ENCODE measurements at regions not wholly inside any gene's neighbourhood (a gene's known extent, or its start where the extent isn't known, plus 50 kb on each side); places are given as distances from the start of the nearest gene placed in this dataset.

GRCh38 chr2:100764430-100764829, 55.5 kb upstream of the NPAS2 start:
- no peak for DNase-seq (ENCODE audit: low spot score)

DNA sequence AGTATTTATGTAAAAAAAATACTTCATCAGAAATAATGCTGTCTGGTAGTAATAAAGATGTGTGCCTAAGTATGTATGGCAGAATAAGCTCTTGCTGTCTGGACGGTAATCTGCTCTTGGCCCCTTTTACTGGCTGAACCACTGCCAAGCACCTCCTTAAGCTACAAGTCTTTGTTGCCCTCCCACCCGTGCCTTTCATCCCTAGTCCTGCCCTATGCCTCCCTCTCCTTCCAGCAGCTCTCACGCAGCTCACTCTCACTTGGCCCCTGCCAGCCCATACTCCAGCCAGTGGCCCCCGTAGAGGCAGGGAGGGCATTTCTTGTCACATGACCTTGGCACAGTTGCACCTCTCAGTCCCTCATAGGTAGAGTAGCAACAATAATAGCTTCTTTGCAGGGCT, 54.5 kb upstream of the NPAS2 start:
- DNase-seq (ENCODE audit: low spot score), result no peak

- DNase-seq (ENCODE audit: low spot score), result no peak
Measured at GRCh38 chr2:100766256-100766655, 53.7 kb upstream of the NPAS2 start.

GRCh38 chr2:100766806-100767205, 53.1 kb upstream of the NPAS2 start:
- no peak for DNase-seq (ENCODE audit: low spot score)

GRCh38 chr2:100767224-100767653, 52.7 kb upstream of the NPAS2 start:
- DNase-seq (ENCODE audit: low spot score), result peak; percentile 68

DNA sequence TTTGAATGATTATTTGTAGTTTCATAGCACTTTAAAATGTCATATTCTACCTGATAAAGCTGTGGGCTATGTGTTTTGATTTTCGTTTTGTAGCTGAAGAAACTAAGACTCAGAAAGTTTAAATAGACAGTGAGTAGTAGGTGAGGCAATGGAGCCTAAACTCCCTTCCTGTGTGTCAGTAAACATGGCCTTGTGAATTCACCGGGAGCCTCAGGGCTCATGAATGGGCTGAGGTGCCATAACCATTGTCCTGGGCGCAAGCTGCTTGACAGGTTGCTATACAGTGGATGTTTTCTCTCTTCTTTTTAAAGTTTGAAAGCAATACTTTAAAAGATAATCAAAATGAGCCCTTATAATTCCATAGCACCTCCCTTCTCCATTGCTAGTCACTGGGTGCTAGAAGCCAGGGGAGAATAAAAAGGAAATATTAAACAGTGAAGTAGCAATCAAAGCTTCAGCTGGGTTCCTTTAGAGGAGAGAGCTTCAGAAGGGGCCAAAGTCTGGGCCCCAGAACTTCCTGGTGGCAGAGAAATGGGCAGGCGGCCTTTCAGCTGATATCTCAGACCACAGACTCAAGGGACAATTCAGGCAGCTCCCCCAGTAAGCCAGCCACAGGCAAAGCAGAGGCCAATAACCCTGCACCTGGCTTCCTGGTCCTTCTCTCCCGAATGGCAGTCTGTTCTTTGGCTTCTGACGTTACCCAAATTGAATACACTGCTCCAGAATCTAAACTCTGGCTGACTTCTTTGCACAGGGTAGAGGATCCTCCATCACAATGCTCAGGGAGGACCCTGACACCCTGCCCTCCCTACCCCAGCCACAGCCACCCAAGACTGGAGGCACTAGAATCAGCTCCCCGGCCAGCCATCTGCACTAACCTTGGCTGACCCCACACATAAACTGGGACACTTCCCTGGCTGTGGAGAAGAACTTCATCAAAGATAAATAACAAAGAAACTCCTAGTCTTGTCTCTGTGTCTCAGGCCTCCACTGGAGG, 51.8 kb upstream of the NPAS2 start:
- DNase-seq (ENCODE audit: low spot score), result no peak
